22Rv1 (cell line): ENCODE measurements at regions not wholly inside any gene's neighbourhood (a gene's known extent, or its start where the extent isn't known, plus 50 kb on each side); places are given as distances from the start of the nearest gene placed in this dataset.

Experiments
- CTCF ChIP-seq: fragments of 450-650 bp; IDR thresholded peaks from 2 replicates; pipeline ENCODE4 v1.5.1; 2017; ENCODE audit warnings: mild to moderate bottlenecking
- ZFX ChIP-seq: fragments of 450-650 bp; IDR thresholded peaks from 2 replicates; pipeline ENCODE4 v1.6.1; 2017; ENCODE audit warnings: antibody characterized with exemption, borderline replicate concordance

- TF ChIP-seq CTCF (no peak), ZFX (no peak)
These were observed 88.3 kb upstream of the PAK5 start for GRCh38 chr20:9927224-9927623.
